ENCODE measurements at regions not wholly inside any gene's neighbourhood (a gene's known extent, or its start where the extent isn't known, plus 50 kb on each side); places are given as distances from the start of the nearest gene placed in this dataset.

GRCh38 chr11:115920092-115920461, 415.9 kb upstream of the CADM1 start:
- TF ChIP-seq CTCF (IDR thresholded peaks at IDR 0.05; ENCODE audit: low read length): no peak
- no peak for TF ChIP-seq EZH2 (IDR thresholded peaks at IDR 0.05; ENCODE audit: borderline replicate concordance, low read length)

All from OCI-LY1 (cell line).